IMR-90 (cell line): ENCODE measurements at regions not wholly inside any gene's neighbourhood (a gene's known extent, or its start where the extent isn't known, plus 50 kb on each side); places are given as distances from the start of the nearest gene placed in this dataset.

ENCODE experiments used
- BHLHE40 ChIP-seq: fragments of 150-350 bp; IDR thresholded peaks from 2 replicates; pipeline ENCODE4 v1.6.1; 2016; ENCODE audit warnings: mild to moderate bottlenecking, low read depth, low read length
- MAFK ChIP-seq: IDR thresholded peaks from 2 replicates; pipeline ENCODE4 v1.6.1; 2012; ENCODE audit warnings: low read depth, low read length, improper control_type of control experiment
- MXI1 ChIP-seq: IDR thresholded peaks from 2 replicates; pipeline ENCODE4 v1.6.1; 2012; ENCODE audit warnings: low read depth, mild to moderate bottlenecking, low read length, moderate library complexity, borderline replicate concordance
- NFE2L2 ChIP-seq: fragments of 150-350 bp; IDR thresholded peaks from 2 replicates; pipeline ENCODE4 v1.6.1; 2016; ENCODE audit warnings: low read depth, mild to moderate bottlenecking, low read length
- POLR2A ChIP-seq: IDR thresholded peaks from 2 replicates; pipeline ENCODE4 v1.6.1; 2012; ENCODE audit warnings: mild to moderate bottlenecking, low read depth, low read length
- RAD21 ChIP-seq: IDR thresholded peaks from 2 replicates; pipeline ENCODE4 v1.6.1; 2012; ENCODE audit warnings: low read length, improper control_type of control experiment
- RFX5 ChIP-seq: IDR thresholded peaks from 2 replicates; pipeline ENCODE4 v1.8.0; 2012; ENCODE audit warnings: low read depth, mild to moderate bottlenecking, low read length, moderate library complexity
- SMC3 ChIP-seq: fragments of 150-350 bp; IDR thresholded peaks from 2 replicates; pipeline ENCODE4 v1.6.1; 2016; ENCODE audit warnings: low read depth, mild to moderate bottlenecking, antibody characterized with exemption, low read length, moderate library complexity
- TF ChIP-seq, protein P1 (sequence below): conservative IDR thresholded peaks from 2 replicates; pipeline ENCODE4 v1.5.1; 2012; ENCODE audit warnings: mild to moderate bottlenecking, low read depth, low read length, improper control_type of control experiment

DNA sequence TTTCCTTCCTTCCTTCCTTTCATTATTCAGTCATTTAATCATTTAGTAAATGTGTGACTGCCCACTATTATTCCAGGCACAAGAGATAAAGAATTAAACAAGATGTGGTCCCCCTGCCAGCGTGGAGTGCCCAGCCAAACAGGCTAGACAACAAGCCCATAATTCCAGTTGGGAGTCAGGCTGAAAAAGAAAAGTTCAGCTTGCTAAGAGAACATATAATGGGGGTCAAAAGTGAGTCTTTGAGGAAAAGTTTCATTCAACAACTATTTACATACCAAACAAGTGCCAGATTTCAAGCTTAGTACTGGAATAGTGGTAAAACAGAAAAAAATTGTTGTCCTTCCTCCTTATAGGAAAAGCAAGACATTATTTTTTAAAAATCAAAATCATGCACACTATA lies 523.7 kb downstream of the TAFA4 start:
- TF ChIP-seq POLR2A (no peak), RFX5 (no peak), RAD21 (no peak), MAFK (no peak), BHLHE40 (no peak), SMC3 (no peak), MXI1 (no peak), NFE2L2 (no peak)
- TF ChIP-seq, protein P1, sequence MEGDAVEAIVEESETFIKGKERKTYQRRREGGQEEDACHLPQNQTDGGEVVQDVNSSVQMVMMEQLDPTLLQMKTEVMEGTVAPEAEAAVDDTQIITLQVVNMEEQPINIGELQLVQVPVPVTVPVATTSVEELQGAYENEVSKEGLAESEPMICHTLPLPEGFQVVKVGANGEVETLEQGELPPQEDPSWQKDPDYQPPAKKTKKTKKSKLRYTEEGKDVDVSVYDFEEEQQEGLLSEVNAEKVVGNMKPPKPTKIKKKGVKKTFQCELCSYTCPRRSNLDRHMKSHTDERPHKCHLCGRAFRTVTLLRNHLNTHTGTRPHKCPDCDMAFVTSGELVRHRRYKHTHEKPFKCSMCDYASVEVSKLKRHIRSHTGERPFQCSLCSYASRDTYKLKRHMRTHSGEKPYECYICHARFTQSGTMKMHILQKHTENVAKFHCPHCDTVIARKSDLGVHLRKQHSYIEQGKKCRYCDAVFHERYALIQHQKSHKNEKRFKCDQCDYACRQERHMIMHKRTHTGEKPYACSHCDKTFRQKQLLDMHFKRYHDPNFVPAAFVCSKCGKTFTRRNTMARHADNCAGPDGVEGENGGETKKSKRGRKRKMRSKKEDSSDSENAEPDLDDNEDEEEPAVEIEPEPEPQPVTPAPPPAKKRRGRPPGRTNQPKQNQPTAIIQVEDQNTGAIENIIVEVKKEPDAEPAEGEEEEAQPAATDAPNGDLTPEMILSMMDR = no peak
